IMR-90 (cell line): ENCODE measurements at regions not wholly inside any gene's neighbourhood (a gene's known extent, or its start where the extent isn't known, plus 50 kb on each side); places are given as distances from the start of the nearest gene placed in this dataset.
A peak's percentile ranks its signal among the peaks of the same experiment; 100 is the strongest.

Experiments used
- ATAC-seq: fragments of 200-7000 bp; cut with Tn5 transposase; 2 replicates; pipeline ENCODE4 v1.9.1; 2020; ENCODE audit warnings: low read depth, mild to moderate bottlenecking, moderate library complexity
- BruUV-seq: library from RNA; stranded (reverse); fragments of 400-500 nt; replicated peaks from 2 replicates; lab custom pipeline; 2021; lab: Mats Ljungman, UMichigan
- CTCF ChIA-PET: fragments of 300-600 bp; formaldehyde crosslinking; extraction: SDS; loops from one replicate; lab custom pipeline; 2021; ENCODE audit warnings: antibody characterized with exemption; lab: Yijun Ruan, JAX
- POLR2A ChIA-PET: fragments of 300-600 bp; sonication (Branson Sonifier 250); formaldehyde crosslinking; loops from one replicate; lab custom pipeline; 2022; ENCODE audit warnings: antibody characterized with exemption; ENCODE audit not compliant: unreplicated experiment; lab: Charles Lee
- DNase-seq: peaks from one replicate; pipeline ENCODE4 v3.0.0; 2013
- H2AFZ ChIP-seq: replicated peaks from 2 replicates; pipeline ENCODE3; 2013; ENCODE audit warnings: low read length, mild to moderate bottlenecking; ENCODE audit not compliant: poor library complexity
- H2AK5ac ChIP-seq: 2 replicates; pipeline ENCODE4 v1.6.1; 2013; ENCODE audit warnings: low read depth, low read length, inconsistent platforms
- H2AK9ac ChIP-seq: replicated peaks from 2 replicates; pipeline ENCODE3; 2013; ENCODE audit warnings: mild to moderate bottlenecking, low read depth, low read length, moderate library complexity; ENCODE audit not compliant: poor library complexity
- H2BK120ac ChIP-seq: 2 replicates; pipeline ENCODE4 v1.6.1; 2013; ENCODE audit warnings: low read depth, low read length, inconsistent platforms
- H2BK15ac ChIP-seq: 3 replicates; pipeline ENCODE4 v1.6.1; 2013; ENCODE audit warnings: low read depth, low read length, inconsistent platforms
- H2BK20ac ChIP-seq: 2 replicates; pipeline ENCODE4 v1.6.1; 2013; ENCODE audit warnings: low read depth, mild to moderate bottlenecking, inconsistent platforms, low read length, moderate library complexity
- H2BK5ac ChIP-seq: 2 replicates; pipeline ENCODE4 v1.6.1; 2013; ENCODE audit warnings: mild to moderate bottlenecking, low read depth, low read length, inconsistent platforms; ENCODE audit not compliant: poor library complexity, severe bottlenecking
- H3K14ac ChIP-seq: replicated peaks from 2 replicates; pipeline ENCODE4 v1.6.1; 2013; ENCODE audit warnings: low read depth, low read length, inconsistent platforms
- H3K18ac ChIP-seq: 2 replicates; pipeline ENCODE4 v1.6.1; 2013; ENCODE audit warnings: low read depth, low read length, control low read depth
- H3K23ac ChIP-seq: 2 replicates; pipeline ENCODE4 v1.6.1; 2013; ENCODE audit warnings: low read depth, low read length, inconsistent platforms
- H3K27ac ChIP-seq: 2 replicates; pipeline ENCODE4 v1.5.1; 2013; ENCODE audit warnings: mild to moderate bottlenecking, control low read depth, low read length; ENCODE audit not compliant: insufficient read depth
- H3K27me3 ChIP-seq: 2 replicates; pipeline ENCODE4 v1.6.1; 2013; ENCODE audit warnings: low read length; ENCODE audit not compliant: control insufficient read depth, insufficient read depth
- H3K36me3 ChIP-seq: 2 replicates; pipeline ENCODE4 v1.6.1; 2013; ENCODE audit warnings: low read length, mixed read lengths; ENCODE audit not compliant: control insufficient read depth, insufficient read depth
- H3K4ac ChIP-seq: 2 replicates; pipeline ENCODE4 v1.6.1; 2013; ENCODE audit warnings: low read depth, low read length, inconsistent platforms
- H3K4me1 ChIP-seq: 2 replicates; pipeline ENCODE4 v1.6.1; 2013; ENCODE audit warnings: low read length, mixed read lengths; ENCODE audit not compliant: control insufficient read depth, insufficient read depth
- H3K4me2 ChIP-seq: 2 replicates; pipeline ENCODE4 v1.6.1; 2013; ENCODE audit warnings: low read depth, mild to moderate bottlenecking, control low read depth, low read length, moderate library complexity
- H3K4me3 ChIP-seq: 2 replicates; pipeline ENCODE4 v1.5.1; 2013; ENCODE audit warnings: low read depth, mild to moderate bottlenecking, control low read depth, low read length, moderate library complexity; ENCODE audit not compliant: insufficient read depth
- H3K56ac ChIP-seq: 2 replicates; pipeline ENCODE4 v1.6.1; 2013; ENCODE audit warnings: low read length, inconsistent platforms; ENCODE audit not compliant: insufficient read depth; ENCODE audit errors: extremely low read depth
- H3K79me1 ChIP-seq, 2 experiments: 2 replicates each; pipeline ENCODE4 v1.6.1; 2013; ENCODE audit warnings: low read length in 2 of 2, inconsistent platforms in 1 of 2, low read depth in 1 of 2
- H3K9ac ChIP-seq: 2 replicates; pipeline ENCODE4 v1.6.1; 2013; ENCODE audit warnings: low read depth, low read length, control low read depth
- H3K9me1 ChIP-seq: 2 replicates; pipeline ENCODE4 v1.6.1; 2013; ENCODE audit warnings: low read length, inconsistent platforms; ENCODE audit not compliant: insufficient read depth
- H3K9me3 ChIP-seq: 2 replicates; pipeline ENCODE4 v1.6.1; 2013; ENCODE audit warnings: low read length; ENCODE audit not compliant: control insufficient read depth, insufficient read depth
- H4K20me1 ChIP-seq: 2 replicates; pipeline ENCODE4 v1.6.1; 2013; ENCODE audit warnings: low read length, inconsistent platforms; ENCODE audit not compliant: insufficient read depth
- H4K5ac ChIP-seq: 2 replicates; pipeline ENCODE4 v1.6.1; 2013; ENCODE audit warnings: mild to moderate bottlenecking, low read depth, low read length, control low read depth
- H4K8ac ChIP-seq, 2 experiments: 2 replicates each; pipeline ENCODE4 v1.6.1; 2013; ENCODE audit warnings: low read depth in 2 of 2, low read length in 2 of 2, control low read depth in 1 of 2, inconsistent platforms in 1 of 2
- H4K91ac ChIP-seq: 2 replicates; pipeline ENCODE4 v1.6.1; 2013; ENCODE audit warnings: low read depth, low read length, inconsistent platforms; ENCODE audit not compliant: insufficient read depth
- RAD21 ChIP-seq: IDR thresholded peaks from 2 replicates; pipeline ENCODE4 v1.6.1; 2012; ENCODE audit warnings: low read length, improper control_type of control experiment
- WGBS, 2 experiments: methylation state at CpG; one replicate each; pipeline versions ENCODE4 v1.1.5 to v1.1.7; 2013; ENCODE audit warnings: missing lambda C conversion rate in 2 of 2; ENCODE audit not compliant: insufficient read length in 1 of 2; ENCODE audit errors: extremely low coverage in 2 of 2; 5-methylcytosine and 5-hydroxymethylcytosine counted together
- dilution Hi-C: fragments of 300-500 bp; cut with HindIII; formaldehyde crosslinking; loops from one replicate; pipeline ENCODE4 v1.14.3; 2018; ENCODE audit warnings: low sequenced_read_pairs; ENCODE audit not compliant: unreplicated experiment
- in situ Hi-C: fragments of 300-500 bp; cut with MboI; formaldehyde crosslinking; loops from 3 replicates; pipeline ENCODE4 v1.14.3; 2019; ENCODE audit warnings: low sequenced_read_pairs, inconsistent platforms, mixed read lengths
- intact Hi-C: fragments of 100-400 bp; cut with micrococcal nuclease; formaldehyde crosslinking; loops from 2 replicates; pipeline ENCODE4 v1.10.0; 2022
- TF ChIP-seq, protein P1 (sequence below): conservative IDR thresholded peaks from 2 replicates; pipeline ENCODE4 v1.5.1; 2012; ENCODE audit warnings: mild to moderate bottlenecking, low read depth, low read length, improper control_type of control experiment

DNA sequence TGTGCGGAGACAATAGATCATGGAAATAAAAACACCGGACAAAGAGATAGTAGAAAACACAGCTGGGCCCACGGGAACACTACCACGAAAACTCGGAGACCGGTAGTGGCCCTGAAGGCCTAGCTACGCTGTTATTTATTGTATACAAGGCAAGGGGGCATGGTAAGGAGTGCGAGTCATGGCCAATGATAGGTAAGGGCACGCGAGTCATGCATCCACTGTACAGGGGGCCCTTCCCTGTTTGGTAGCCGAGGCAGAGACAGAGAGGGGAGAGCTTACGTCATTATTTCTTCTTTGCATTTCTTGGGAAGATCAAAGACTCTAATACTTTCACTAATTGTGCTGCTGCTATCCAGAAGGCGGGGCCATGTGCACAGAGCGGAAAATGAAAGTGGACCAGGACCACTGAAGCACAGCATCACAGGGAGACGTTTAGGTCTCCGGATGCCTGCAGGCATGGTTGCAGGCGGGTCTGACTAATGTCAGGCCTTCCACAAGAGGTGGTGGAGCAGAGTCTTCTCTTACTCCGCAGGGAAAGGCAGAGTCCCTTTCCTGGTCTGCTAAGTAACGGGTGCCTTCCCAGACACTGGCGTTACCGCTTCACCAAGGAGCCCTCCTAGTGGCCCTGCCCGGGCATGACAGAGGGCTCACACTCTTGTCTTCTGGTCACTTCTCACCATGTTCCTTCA, 74.4 kb upstream of the ARL4D start:
- Histone ChIP-seq H3K23ac (no peak overlapping the region), H4K5ac (no peak overlapping the region), H2BK15ac (no peak overlapping the region), H3K79me1 (0 out of 4 replicates have a peak, but pooled peaks cover 0 to 3% of the 10 kb centered on the region in 2 experiments), H2AFZ (no peak overlapping the region), H4K8ac (no peak overlapping the region), H3K36me3 (no peaks in the 10 kb centered on the region), H3K4me2 (no peak overlapping the region), H4K91ac (no peak overlapping the region), H3K4me3 (no peak overlapping the region), H2BK20ac (no peak overlapping the region), H3K56ac (no peak overlapping the region), H3K27me3 (no peaks in the 10 kb centered on the region), H3K9me1 (no peaks in the 10 kb centered on the region), H3K27ac (no peak overlapping the region), H2BK120ac (no peak overlapping the region), H3K9me3 (peaks cover 4% of the 10 kb centered on the region; the same call in 1 of the 2 replicates), H3K14ac (no peak overlapping the region), H4K20me1 (no peaks in the 10 kb centered on the region), H3K9ac (no peak overlapping the region), H3K4ac (no peak overlapping the region), H2AK5ac (no peak overlapping the region), H3K4me1 (peaks cover 7% of the 10 kb centered on the region), H2BK5ac (no peak overlapping the region), H2AK9ac (no peak overlapping the region), H3K18ac (no peak overlapping the region)
- no peak for TF ChIP-seq RAD21
- TF ChIP-seq, protein P1, sequence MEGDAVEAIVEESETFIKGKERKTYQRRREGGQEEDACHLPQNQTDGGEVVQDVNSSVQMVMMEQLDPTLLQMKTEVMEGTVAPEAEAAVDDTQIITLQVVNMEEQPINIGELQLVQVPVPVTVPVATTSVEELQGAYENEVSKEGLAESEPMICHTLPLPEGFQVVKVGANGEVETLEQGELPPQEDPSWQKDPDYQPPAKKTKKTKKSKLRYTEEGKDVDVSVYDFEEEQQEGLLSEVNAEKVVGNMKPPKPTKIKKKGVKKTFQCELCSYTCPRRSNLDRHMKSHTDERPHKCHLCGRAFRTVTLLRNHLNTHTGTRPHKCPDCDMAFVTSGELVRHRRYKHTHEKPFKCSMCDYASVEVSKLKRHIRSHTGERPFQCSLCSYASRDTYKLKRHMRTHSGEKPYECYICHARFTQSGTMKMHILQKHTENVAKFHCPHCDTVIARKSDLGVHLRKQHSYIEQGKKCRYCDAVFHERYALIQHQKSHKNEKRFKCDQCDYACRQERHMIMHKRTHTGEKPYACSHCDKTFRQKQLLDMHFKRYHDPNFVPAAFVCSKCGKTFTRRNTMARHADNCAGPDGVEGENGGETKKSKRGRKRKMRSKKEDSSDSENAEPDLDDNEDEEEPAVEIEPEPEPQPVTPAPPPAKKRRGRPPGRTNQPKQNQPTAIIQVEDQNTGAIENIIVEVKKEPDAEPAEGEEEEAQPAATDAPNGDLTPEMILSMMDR, result 0 out of 2 replicates have a peak, but pooled peaks have one; percentile 6
- POLR2A ChIA-PET, result no interaction called here
- intact Hi-C loops (no loop called here), in situ Hi-C loops (loop anchor here (25.0 kb wide), 3 partner anchors 112 to 637 kb away; partner anchors contain the start of genes CCR10, CNTNAP1, PLEKHH3 and TMEM106A), dilution Hi-C loops (no loop called here)
- ATAC-seq (no peak), DNase-seq (no peak)
- WGBS, 2 experiments, result 89% methylated on average over 11 of the region's 22 CpGs; no CpG with 5 or more reads in 1 of the 2 experiments
- BruUV-seq, result no TSS peak
- CTCF ChIA-PET, result no interaction called here
